IMR-90 (cell line): ENCODE measurements at regions not wholly inside any gene's neighbourhood (a gene's known extent, or its start where the extent isn't known, plus 50 kb on each side); places are given as distances from the start of the nearest gene placed in this dataset.

ENCODE experiments used
- ATAC-seq: fragments of 200-7000 bp; cut with Tn5 transposase; 2 replicates; pipeline ENCODE4 v1.9.1; 2020; ENCODE audit warnings: low read depth, mild to moderate bottlenecking, moderate library complexity
- BruUV-seq: library from RNA; stranded (reverse); fragments of 400-500 nt; replicated peaks from 2 replicates; lab custom pipeline; 2021; lab: Mats Ljungman, UMichigan
- CTCF ChIA-PET: fragments of 300-600 bp; formaldehyde crosslinking; extraction: SDS; loops from one replicate; lab custom pipeline; 2021; ENCODE audit warnings: antibody characterized with exemption; lab: Yijun Ruan, JAX
- POLR2A ChIA-PET: fragments of 300-600 bp; sonication (Branson Sonifier 250); formaldehyde crosslinking; loops from one replicate; lab custom pipeline; 2022; ENCODE audit warnings: antibody characterized with exemption; ENCODE audit not compliant: unreplicated experiment; lab: Charles Lee
- DNase-seq: peaks from one replicate; pipeline ENCODE4 v3.0.0; 2013
- H2AFZ ChIP-seq: replicated peaks from 2 replicates; pipeline ENCODE3; 2013; ENCODE audit warnings: low read length, mild to moderate bottlenecking; ENCODE audit not compliant: poor library complexity
- H2AK5ac ChIP-seq: 2 replicates; pipeline ENCODE4 v1.6.1; 2013; ENCODE audit warnings: low read depth, low read length, inconsistent platforms
- H2AK9ac ChIP-seq: replicated peaks from 2 replicates; pipeline ENCODE3; 2013; ENCODE audit warnings: mild to moderate bottlenecking, low read depth, low read length, moderate library complexity; ENCODE audit not compliant: poor library complexity
- H2BK120ac ChIP-seq: 2 replicates; pipeline ENCODE4 v1.6.1; 2013; ENCODE audit warnings: low read depth, low read length, inconsistent platforms
- H2BK15ac ChIP-seq: 3 replicates; pipeline ENCODE4 v1.6.1; 2013; ENCODE audit warnings: low read depth, low read length, inconsistent platforms
- H2BK20ac ChIP-seq: 2 replicates; pipeline ENCODE4 v1.6.1; 2013; ENCODE audit warnings: low read depth, mild to moderate bottlenecking, inconsistent platforms, low read length, moderate library complexity
- H2BK5ac ChIP-seq: 2 replicates; pipeline ENCODE4 v1.6.1; 2013; ENCODE audit warnings: mild to moderate bottlenecking, low read depth, low read length, inconsistent platforms; ENCODE audit not compliant: poor library complexity, severe bottlenecking
- H3K14ac ChIP-seq: replicated peaks from 2 replicates; pipeline ENCODE4 v1.6.1; 2013; ENCODE audit warnings: low read depth, low read length, inconsistent platforms
- H3K18ac ChIP-seq: 2 replicates; pipeline ENCODE4 v1.6.1; 2013; ENCODE audit warnings: low read depth, low read length, control low read depth
- H3K23ac ChIP-seq: 2 replicates; pipeline ENCODE4 v1.6.1; 2013; ENCODE audit warnings: low read depth, low read length, inconsistent platforms
- H3K27ac ChIP-seq: 2 replicates; pipeline ENCODE4 v1.5.1; 2013; ENCODE audit warnings: mild to moderate bottlenecking, control low read depth, low read length; ENCODE audit not compliant: insufficient read depth
- H3K27me3 ChIP-seq: 2 replicates; pipeline ENCODE4 v1.6.1; 2013; ENCODE audit warnings: low read length; ENCODE audit not compliant: control insufficient read depth, insufficient read depth
- H3K36me3 ChIP-seq: 2 replicates; pipeline ENCODE4 v1.6.1; 2013; ENCODE audit warnings: low read length, mixed read lengths; ENCODE audit not compliant: control insufficient read depth, insufficient read depth
- H3K4ac ChIP-seq: 2 replicates; pipeline ENCODE4 v1.6.1; 2013; ENCODE audit warnings: low read depth, low read length, inconsistent platforms
- H3K4me1 ChIP-seq: 2 replicates; pipeline ENCODE4 v1.6.1; 2013; ENCODE audit warnings: low read length, mixed read lengths; ENCODE audit not compliant: control insufficient read depth, insufficient read depth
- H3K4me2 ChIP-seq: 2 replicates; pipeline ENCODE4 v1.6.1; 2013; ENCODE audit warnings: low read depth, mild to moderate bottlenecking, control low read depth, low read length, moderate library complexity
- H3K4me3 ChIP-seq: 2 replicates; pipeline ENCODE4 v1.5.1; 2013; ENCODE audit warnings: low read depth, mild to moderate bottlenecking, control low read depth, low read length, moderate library complexity; ENCODE audit not compliant: insufficient read depth
- H3K56ac ChIP-seq: 2 replicates; pipeline ENCODE4 v1.6.1; 2013; ENCODE audit warnings: low read length, inconsistent platforms; ENCODE audit not compliant: insufficient read depth; ENCODE audit errors: extremely low read depth
- H3K79me1 ChIP-seq, 2 experiments: 2 replicates each; pipeline ENCODE4 v1.6.1; 2013; ENCODE audit warnings: low read length in 2 of 2, inconsistent platforms in 1 of 2, low read depth in 1 of 2
- H3K9ac ChIP-seq: 2 replicates; pipeline ENCODE4 v1.6.1; 2013; ENCODE audit warnings: low read depth, low read length, control low read depth
- H3K9me1 ChIP-seq: 2 replicates; pipeline ENCODE4 v1.6.1; 2013; ENCODE audit warnings: low read length, inconsistent platforms; ENCODE audit not compliant: insufficient read depth
- H3K9me3 ChIP-seq: 2 replicates; pipeline ENCODE4 v1.6.1; 2013; ENCODE audit warnings: low read length; ENCODE audit not compliant: control insufficient read depth, insufficient read depth
- H4K20me1 ChIP-seq: 2 replicates; pipeline ENCODE4 v1.6.1; 2013; ENCODE audit warnings: low read length, inconsistent platforms; ENCODE audit not compliant: insufficient read depth
- H4K5ac ChIP-seq: 2 replicates; pipeline ENCODE4 v1.6.1; 2013; ENCODE audit warnings: mild to moderate bottlenecking, low read depth, low read length, control low read depth
- H4K8ac ChIP-seq, 2 experiments: 2 replicates each; pipeline ENCODE4 v1.6.1; 2013; ENCODE audit warnings: low read depth in 2 of 2, low read length in 2 of 2, control low read depth in 1 of 2, inconsistent platforms in 1 of 2
- H4K91ac ChIP-seq: 2 replicates; pipeline ENCODE4 v1.6.1; 2013; ENCODE audit warnings: low read depth, low read length, inconsistent platforms; ENCODE audit not compliant: insufficient read depth
- MXI1 ChIP-seq: IDR thresholded peaks from 2 replicates; pipeline ENCODE4 v1.6.1; 2012; ENCODE audit warnings: low read depth, mild to moderate bottlenecking, low read length, moderate library complexity, borderline replicate concordance
- dilution Hi-C: fragments of 300-500 bp; cut with HindIII; formaldehyde crosslinking; loops from one replicate; pipeline ENCODE4 v1.14.3; 2018; ENCODE audit warnings: low sequenced_read_pairs; ENCODE audit not compliant: unreplicated experiment
- in situ Hi-C: fragments of 300-500 bp; cut with MboI; formaldehyde crosslinking; loops from 3 replicates; pipeline ENCODE4 v1.14.3; 2019; ENCODE audit warnings: low sequenced_read_pairs, inconsistent platforms, mixed read lengths
- intact Hi-C: fragments of 100-400 bp; cut with micrococcal nuclease; formaldehyde crosslinking; loops from 2 replicates; pipeline ENCODE4 v1.10.0; 2022

GRCh38 chr4:35897808-35898207, 346.5 kb downstream of the ARAP2 start:
- Histone ChIP-seq H4K5ac (no peak overlapping the region), H3K4ac (no peak overlapping the region), H2BK15ac (no peak overlapping the region), H3K27ac (no peak overlapping the region), H3K4me1 (no peaks in the 10 kb centered on the region), H3K4me2 (no peak overlapping the region), H2BK120ac (no peak overlapping the region), H3K9ac (no peak overlapping the region), H3K23ac (no peak overlapping the region), H3K36me3 (no peaks in the 10 kb centered on the region), H3K4me3 (no peak overlapping the region), H3K27me3 (no peaks in the 10 kb centered on the region), H2BK20ac (no peak overlapping the region), H2BK5ac (no peak overlapping the region), H4K91ac (no peak overlapping the region), H3K14ac (no peak overlapping the region), H2AFZ (no peak overlapping the region), H3K9me3 (peaks cover 8% of the 10 kb centered on the region), H2AK5ac (no peak overlapping the region), H4K20me1 (no peaks in the 10 kb centered on the region), H3K56ac (no peak overlapping the region), H2AK9ac (no peak overlapping the region), H3K9me1 (no peaks in the 10 kb centered on the region), H3K79me1 (no peaks in the 10 kb centered on the region), H4K8ac (no peak overlapping the region), H3K18ac (no peak overlapping the region)
- DNase-seq (no peak), ATAC-seq (no peak)
- intact Hi-C loops (no loop called here), dilution Hi-C loops (no loop called here), in situ Hi-C loops (no loop called here)
- CTCF ChIA-PET = no interaction called here
- POLR2A ChIA-PET = no interaction called here
- no TSS peak for BruUV-seq
- TF ChIP-seq MXI1 = no peak
